ENCODE measurements at regions not wholly inside any gene's neighbourhood (a gene's known extent, or its start where the extent isn't known, plus 50 kb on each side); places are given as distances from the start of the nearest gene placed in this dataset.

GRCh38 chr13:62537593-62537992 lies 1121.9 kb upstream of the PCDH20 start:
- TF ChIP-seq CTCF (IDR thresholded peaks at IDR 0.05; ENCODE audit: insufficient read depth, low read length, poor library complexity, severe bottlenecking) (no peak), EZH2phosphoT487 (conservative IDR thresholded peaks at IDR 0.05; ENCODE audit: low read length) (no peak)
- no peaks in the 10 kb centered on the region for H3K9me2 ChIP-seq (replicated peaks; ENCODE audit: insufficient read depth, low read length)
- H3K9ac ChIP-seq (ENCODE audit: low read length), result no peak overlapping the region
- no peaks in the 10 kb centered on the region for H3K79me2 ChIP-seq (ENCODE audit: insufficient read depth, low read length)
- H3K27ac ChIP-seq (ENCODE audit: low read depth, low read length), result no peak overlapping the region
- H3K27me3 ChIP-seq (ENCODE audit: low read length), result no peaks in the 10 kb centered on the region
- H3K4me2 ChIP-seq (ENCODE audit: low read depth, low read length, poor library complexity, severe bottlenecking), result no peak overlapping the region
- no peaks in the 10 kb centered on the region for H3K36me3 ChIP-seq (ENCODE audit: low read length)
- no peak overlapping the region for H3K4me3 ChIP-seq (ENCODE audit: insufficient read depth, low read length, poor library complexity, severe bottlenecking)
- H3F3A ChIP-seq (ENCODE audit: insufficient read depth), result no peaks in the 10 kb centered on the region
- H4K20me1 ChIP-seq (ENCODE audit: low read depth, low read length), result no peaks in the 10 kb centered on the region
- H3K9me3 ChIP-seq (ENCODE audit: insufficient read depth, low read length), result no peaks in the 10 kb centered on the region
- no peak overlapping the region for H2AFZ ChIP-seq (ENCODE audit: low read depth, low read length, severe bottlenecking)

DNA sequence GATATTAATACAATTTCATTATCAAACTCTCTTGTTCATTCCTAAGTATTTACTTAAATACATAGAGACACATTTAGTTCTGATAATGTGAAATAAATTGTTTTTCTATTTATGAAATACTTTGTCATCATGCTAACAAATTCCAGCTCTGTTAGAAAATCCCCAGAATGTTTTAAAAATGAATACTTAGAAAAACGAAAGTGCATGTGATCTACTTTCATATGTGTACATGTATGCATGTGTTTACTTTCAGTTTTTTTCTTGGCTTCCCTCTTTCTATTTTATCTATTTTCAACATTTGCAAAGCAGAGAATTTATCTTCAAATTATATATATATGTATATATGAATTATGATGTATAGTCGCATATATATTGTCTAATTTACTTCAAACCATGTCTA lies 1110.0 kb upstream of the PCDH20 start:
- no peaks in the 10 kb centered on the region for H3K27me3 ChIP-seq (ENCODE audit: low read length)
- no peaks in the 10 kb centered on the region for H3F3A ChIP-seq (ENCODE audit: insufficient read depth)
- H3K9me2 ChIP-seq (replicated peaks; ENCODE audit: insufficient read depth, low read length), result no peaks in the 10 kb centered on the region
- H3K9ac ChIP-seq (ENCODE audit: low read length), result no peak overlapping the region
- no peaks in the 10 kb centered on the region for H3K9me3 ChIP-seq (ENCODE audit: insufficient read depth, low read length)
- H4K20me1 ChIP-seq (ENCODE audit: low read depth, low read length), result no peaks in the 10 kb centered on the region
- H3K36me3 ChIP-seq (ENCODE audit: low read length), result no peaks in the 10 kb centered on the region; the same call in 1 of the 2 replicates
- H3K79me2 ChIP-seq (ENCODE audit: insufficient read depth, low read length), result no peaks in the 10 kb centered on the region
- H3K27ac ChIP-seq (ENCODE audit: low read depth, low read length), result no peak overlapping the region
- no peak overlapping the region for H3K4me3 ChIP-seq (ENCODE audit: insufficient read depth, low read length, poor library complexity, severe bottlenecking)
- peak overlapping the region; percentile 24 for H3K4me2 ChIP-seq (ENCODE audit: low read depth, low read length, poor library complexity, severe bottlenecking)
- peak overlapping the region; percentile 90 for H2AFZ ChIP-seq (ENCODE audit: low read depth, low read length, severe bottlenecking)
- TF ChIP-seq EZH2phosphoT487 (conservative IDR thresholded peaks at IDR 0.05; ENCODE audit: low read length) (no peak), CTCF (IDR thresholded peaks at IDR 0.05; ENCODE audit: insufficient read depth, low read length, poor library complexity, severe bottlenecking) (no peak)

GRCh38 chr13:62524498-62524897 lies 1108.8 kb upstream of the PCDH20 start:
- H3K4me3 ChIP-seq (ENCODE audit: insufficient read depth, low read length, poor library complexity, severe bottlenecking), result no peak overlapping the region
- H2AFZ ChIP-seq (ENCODE audit: low read depth, low read length, severe bottlenecking), result peak overlapping the region; percentile 77
- no peaks in the 10 kb centered on the region for H3K9me2 ChIP-seq (replicated peaks; ENCODE audit: insufficient read depth, low read length)
- no peak overlapping the region for H3K9ac ChIP-seq (ENCODE audit: low read length)
- no peaks in the 10 kb centered on the region for H4K20me1 ChIP-seq (ENCODE audit: low read depth, low read length)
- TF ChIP-seq EZH2phosphoT487 (conservative IDR thresholded peaks at IDR 0.05; ENCODE audit: low read length) (no peak), CTCF (IDR thresholded peaks at IDR 0.05; ENCODE audit: insufficient read depth, low read length, poor library complexity, severe bottlenecking) (no peak)
- H3K36me3 ChIP-seq (ENCODE audit: low read length), result no peaks in the 10 kb centered on the region; the same call in 1 of the 2 replicates
- H3K27me3 ChIP-seq (ENCODE audit: low read length), result no peaks in the 10 kb centered on the region
- H3K27ac ChIP-seq (ENCODE audit: low read depth, low read length), result no peak overlapping the region
- no peak overlapping the region for H3K4me2 ChIP-seq (ENCODE audit: low read depth, low read length, poor library complexity, severe bottlenecking)
- no peaks in the 10 kb centered on the region for H3K79me2 ChIP-seq (ENCODE audit: insufficient read depth, low read length)
- H3K9me3 ChIP-seq (ENCODE audit: insufficient read depth, low read length), result no peaks in the 10 kb centered on the region
- H3F3A ChIP-seq (ENCODE audit: insufficient read depth), result no peaks in the 10 kb centered on the region

All from SU-DHL-6 (cell line).